ENCODE measurements at regions not wholly inside any gene's neighbourhood (a gene's known extent, or its start where the extent isn't known, plus 50 kb on each side); places are given as distances from the start of the nearest gene placed in this dataset.
A peak's percentile ranks its signal among the peaks of the same experiment; 100 is the strongest.

GRCh38 chr7:153470004-153470671 lies 582.1 kb upstream of the DPP6 start:
- no peak for ATAC-seq

- no peak for ATAC-seq
These were observed 579.7 kb upstream of the DPP6 start for GRCh38 chr7:153472516-153472915.

DNA sequence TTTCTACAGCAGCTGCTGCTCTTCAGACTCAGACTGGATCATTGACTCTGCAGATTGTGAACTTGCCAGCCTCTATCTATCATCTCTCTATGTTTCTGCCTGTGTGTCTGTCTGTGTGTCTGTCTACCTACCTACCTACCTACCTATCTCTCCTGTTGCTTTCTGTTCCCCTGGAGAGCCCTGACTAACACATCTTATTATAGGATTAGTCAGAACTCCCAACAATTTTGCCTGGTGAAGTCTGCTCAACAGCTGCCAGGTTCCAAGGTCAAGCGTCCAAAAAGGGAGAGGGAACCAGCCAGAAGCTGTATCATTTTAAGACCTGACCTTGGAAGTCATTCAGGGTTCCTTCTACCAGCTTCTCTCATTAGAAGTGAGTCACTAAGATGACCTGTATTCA lies 579.0 kb upstream of the DPP6 start:
- ATAC-seq = no peak

- ATAC-seq = no peak
These were observed 577.0 kb upstream of the DPP6 start for GRCh38 chr7:153475239-153475638.

- no peak for ATAC-seq
These were observed 576.0 kb upstream of the DPP6 start for GRCh38 chr7:153476166-153476565.

- ATAC-seq = no peak
These were observed 555.9 kb upstream of the DPP6 start for GRCh38 chr7:153496257-153496656.

- no peak for ATAC-seq
These were observed 549.1 kb upstream of the DPP6 start for GRCh38 chr7:153503093-153503492.

DNA sequence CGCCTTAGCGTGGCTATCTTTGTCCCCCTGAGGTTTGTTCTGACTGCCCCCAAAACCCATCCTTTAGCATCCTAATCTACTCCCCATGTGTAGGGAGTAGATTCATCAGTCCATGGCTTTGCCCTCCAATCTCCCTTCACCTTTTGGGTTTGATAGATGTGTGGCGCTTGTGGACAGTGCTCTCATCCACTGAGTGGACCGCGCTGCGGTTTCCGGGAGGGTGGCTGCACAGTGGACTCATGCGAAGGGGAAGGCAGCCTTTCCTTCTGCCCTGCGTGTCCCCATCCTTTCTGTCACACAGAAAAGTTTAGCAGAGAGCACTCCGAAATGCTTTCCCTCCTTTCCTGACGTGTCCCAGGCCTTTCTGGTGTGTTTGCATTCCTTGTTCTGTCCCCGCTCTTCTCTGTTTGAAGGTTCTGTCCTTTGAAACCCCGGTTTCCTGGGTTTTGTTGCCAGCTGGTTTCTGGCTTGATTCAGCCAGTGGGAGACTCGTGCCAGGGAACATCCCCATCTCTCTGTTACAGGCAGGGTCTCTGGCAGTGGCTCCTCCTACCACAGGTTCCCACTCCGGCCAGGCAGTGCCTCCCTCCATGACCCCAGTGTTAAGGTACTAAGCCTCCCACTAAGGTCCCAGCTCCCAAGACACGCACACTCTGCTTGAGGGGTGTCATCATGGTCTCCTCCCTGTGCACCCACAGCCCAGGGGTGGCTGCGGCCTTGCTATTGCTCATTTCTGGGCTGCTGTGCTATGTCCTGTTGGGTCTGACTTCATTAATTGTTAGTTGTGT lies 547.7 kb upstream of the DPP6 start:
- ATAC-seq = no peak

DNA sequence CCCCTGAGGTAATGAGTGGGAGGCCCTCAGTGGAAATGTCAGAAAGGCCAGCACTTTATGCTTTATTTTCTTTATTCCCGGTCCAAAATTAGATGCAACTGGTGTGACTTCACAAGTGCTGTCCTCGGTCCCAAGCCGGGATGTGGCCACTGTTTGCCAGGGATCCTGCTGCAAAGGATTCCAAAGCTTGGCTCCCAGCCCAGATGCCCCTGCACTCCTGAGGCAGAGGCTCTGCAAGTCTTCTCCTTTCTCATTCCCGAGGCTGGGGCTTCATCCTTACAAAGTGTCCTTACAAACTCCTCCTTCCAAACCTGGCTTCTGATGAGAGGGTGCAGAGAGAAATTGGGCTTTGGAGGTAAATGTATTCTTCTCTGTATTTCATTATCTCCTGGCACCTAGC lies 544.3 kb upstream of the DPP6 start:
- ATAC-seq = no peak

GRCh38 chr7:153509768-153510167 lies 542.4 kb upstream of the DPP6 start:
- ATAC-seq = no peak

DNA sequence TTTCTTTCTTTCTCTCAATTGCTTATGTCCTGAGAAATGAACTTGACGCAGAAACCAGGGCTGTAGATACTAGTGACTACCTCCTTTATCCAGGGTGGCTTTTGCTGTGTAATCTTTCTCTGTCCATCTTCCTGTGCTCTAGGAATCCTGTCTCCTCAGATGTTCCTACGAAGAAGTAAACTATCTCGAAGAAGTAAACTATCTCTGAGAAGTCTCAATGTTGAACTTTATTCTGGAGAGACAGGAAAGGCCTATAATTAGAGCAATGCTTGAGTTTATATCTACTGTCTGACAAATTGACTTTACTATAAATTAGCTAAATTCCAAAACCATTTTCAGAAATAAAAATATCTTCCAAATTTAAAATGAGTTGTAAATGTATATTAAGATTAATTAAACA lies 541.5 kb upstream of the DPP6 start:
- ATAC-seq = no peak

GRCh38 chr7:153514032-153514431 lies 538.2 kb upstream of the DPP6 start:
- ATAC-seq = no peak

- no peak for ATAC-seq
These were observed 536.8 kb upstream of the DPP6 start for GRCh38 chr7:153515359-153515758.

DNA sequence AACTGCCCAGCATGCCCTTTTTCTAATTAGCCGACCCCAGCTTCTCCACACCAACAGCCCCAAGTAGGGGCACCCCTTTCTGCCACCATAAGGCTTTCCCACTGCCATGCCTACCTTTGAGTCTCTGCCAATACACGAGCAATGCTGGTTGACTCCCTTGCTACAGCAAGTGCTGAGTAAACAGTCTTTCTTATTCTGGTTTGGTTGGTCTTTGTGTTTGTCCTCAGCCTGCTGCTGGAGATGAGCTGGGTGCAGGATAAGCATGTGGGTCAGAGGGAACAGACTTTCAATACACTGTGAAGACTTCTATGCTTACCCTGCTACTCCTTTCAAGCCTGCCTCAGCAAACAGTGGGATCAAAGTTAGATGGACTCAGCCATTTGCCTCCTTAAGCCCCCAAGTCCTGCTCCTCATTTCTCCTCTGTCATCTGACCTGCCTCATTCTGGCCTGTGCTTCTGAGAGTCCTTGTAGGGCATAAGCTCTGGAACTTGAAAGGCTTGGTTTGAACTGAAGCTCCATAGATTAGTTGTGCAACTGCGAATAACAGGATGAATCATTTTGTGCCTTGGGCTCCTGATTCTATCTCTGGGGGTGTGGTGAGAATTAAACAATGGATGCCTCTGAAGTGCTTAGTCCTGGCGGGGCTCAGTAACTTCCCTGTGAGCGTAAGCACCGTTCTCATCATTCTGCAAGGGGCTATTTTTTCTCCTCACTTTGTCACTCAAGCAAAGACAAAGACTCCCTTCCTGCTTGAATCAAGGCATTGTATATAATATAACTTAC lies 533.8 kb upstream of the DPP6 start:
- peak; percentile 69 for ATAC-seq

GRCh38 chr7:153521370-153521769 lies 530.8 kb upstream of the DPP6 start:
- no peak for ATAC-seq

DNA sequence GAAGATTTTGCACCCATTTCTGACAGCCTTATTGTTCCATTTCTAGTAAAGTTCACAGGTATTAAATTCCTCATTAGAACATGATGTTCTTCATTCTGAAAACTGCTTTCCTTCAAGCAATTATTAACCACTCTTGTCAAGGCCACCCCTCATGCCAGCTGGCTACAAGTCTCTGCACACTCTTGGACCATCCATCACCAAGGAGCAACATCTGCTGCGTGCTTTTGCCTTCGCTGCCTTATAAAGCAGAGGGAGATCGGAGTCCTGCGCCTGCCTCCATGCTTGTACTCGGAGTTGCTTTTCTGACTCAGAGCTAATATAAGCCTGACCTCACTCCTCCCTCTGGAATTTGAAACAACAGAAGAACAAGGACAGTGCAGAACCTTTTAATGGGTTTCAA lies 529.9 kb upstream of the DPP6 start:
- no peak for ATAC-seq

- ATAC-seq = no peak
These were observed 528.7 kb upstream of the DPP6 start for GRCh38 chr7:153523320-153524015.

DNA sequence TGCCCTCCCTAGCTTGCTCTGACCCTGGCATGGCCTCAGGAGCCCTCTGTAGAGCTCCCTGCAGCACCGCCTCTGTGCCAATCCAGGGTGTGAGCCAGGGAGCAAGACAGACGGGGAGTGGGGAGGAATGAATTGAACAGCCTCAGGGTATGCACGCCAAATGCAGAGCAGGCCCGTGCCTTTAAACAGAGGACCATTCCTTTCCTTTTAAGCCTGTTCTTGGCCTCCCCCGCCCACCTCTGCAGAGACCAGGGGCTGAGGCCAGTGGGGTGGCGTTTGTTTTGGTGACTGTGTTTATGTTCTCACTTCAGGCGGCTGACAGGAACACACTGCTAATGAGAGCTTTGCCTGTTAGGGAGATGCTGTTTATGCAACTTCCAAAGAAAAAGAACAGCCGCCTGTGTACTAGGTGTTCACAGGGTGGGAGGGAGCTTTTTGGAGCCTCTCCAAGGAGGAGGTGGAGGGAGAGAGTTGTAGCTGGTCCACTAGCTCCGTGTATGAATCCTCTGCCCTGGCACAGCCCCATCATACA lies 528.1 kb upstream of the DPP6 start:
- ATAC-seq = no peak

DNA sequence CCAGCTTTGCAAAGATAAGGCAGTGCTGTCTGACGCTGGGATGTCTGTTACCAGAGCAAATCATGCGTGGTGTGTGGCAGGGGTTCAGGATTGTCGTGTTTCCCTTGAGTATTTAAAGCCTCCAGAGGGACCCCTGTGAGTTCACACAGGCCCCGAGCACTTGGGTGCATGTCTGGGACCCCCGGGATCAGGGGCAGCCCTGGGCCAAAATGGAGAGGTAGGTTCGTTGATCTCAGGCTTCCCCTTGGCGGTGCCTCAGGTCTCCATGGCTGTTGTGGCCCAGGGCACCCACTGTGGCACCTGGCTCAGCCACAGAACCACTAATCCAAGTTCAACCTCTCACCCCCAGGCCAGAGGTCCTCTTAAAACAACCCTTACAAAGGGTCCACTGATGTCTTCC lies 523.1 kb upstream of the DPP6 start:
- ATAC-seq = no peak

- no peak for ATAC-seq
These were observed 522.5 kb upstream of the DPP6 start for GRCh38 chr7:153529651-153530165.

DNA sequence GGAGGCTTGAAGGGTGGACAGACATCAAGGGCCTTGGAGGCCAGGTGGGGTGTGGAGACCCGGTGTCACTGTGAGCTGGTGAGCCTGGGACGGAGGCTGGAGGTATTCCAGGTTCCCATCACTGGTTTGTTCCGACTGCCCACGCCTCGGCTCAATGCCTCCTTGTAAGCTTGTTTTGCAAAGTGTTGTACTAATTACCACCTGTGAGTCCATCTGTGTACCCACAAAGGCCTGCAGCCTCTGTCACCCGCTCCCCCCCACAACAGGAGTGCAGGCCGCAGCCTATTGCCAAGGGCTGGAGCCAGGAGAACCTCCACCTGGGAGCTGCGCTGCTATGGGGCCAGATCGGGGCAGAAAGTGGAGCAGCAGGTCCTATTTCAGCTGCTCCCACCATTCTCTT lies 521.8 kb upstream of the DPP6 start:
- ATAC-seq = no peak

GRCh38 chr7:153532326-153532725 lies 519.9 kb upstream of the DPP6 start:
- ATAC-seq = no peak

- ATAC-seq = no peak
These were observed 514.9 kb upstream of the DPP6 start for GRCh38 chr7:153537271-153537670.

Measured in esophagus mucosa (tissue), 1 donor.